HepG2 (cell line): ENCODE measurements at regions not wholly inside any gene's neighbourhood (a gene's known extent, or its start where the extent isn't known, plus 50 kb on each side); places are given as distances from the start of the nearest gene placed in this dataset.

Experiments
- ATAC-seq: fragments of 200-7000 bp; cut with Tn5 transposase; 3 replicates; pipeline ENCODE4 v1.9.1; 2020; ENCODE audit warnings: mild to moderate bottlenecking, moderate library complexity
- BruUV-seq: library from RNA; stranded (reverse); fragments of 400-500 nt; replicated peaks from 2 replicates; lab custom pipeline; 2021; lab: Mats Ljungman, UMichigan
- CTCF ChIA-PET: fragments of 300-600 bp; formaldehyde crosslinking; extraction: SDS; loops from one replicate; lab custom pipeline; 2021; ENCODE audit warnings: low total read pairs, inconsistent platforms, low intra/inter-chr PET ratio; lab: Yijun Ruan, JAX
- POLR2A ChIA-PET: fragments of 350-600 bp; sonication (Branson Sonifier 250); formaldehyde crosslinking; loops from one replicate; lab custom pipeline; 2020; ENCODE audit warnings: antibody characterized with exemption, inconsistent platforms; lab: Yijun Ruan, JAX
- DNase-seq: peaks from one replicate; pipeline ENCODE4 v3.0.0-alpha.2; 2015; ENCODE audit warnings: low spot score
- FAIRE-seq: peaks from 3 replicates; lab custom pipeline; 2011; peaks lifted over from hg19 to GRCh38; lab: Jason Lieb, UNC
- H2AFZ ChIP-seq: one replicate; pipeline ENCODE4 v1.6.1; 2011; ENCODE audit warnings: low read length, inconsistent platforms
- H3K27ac ChIP-seq: fragments of 300-600 bp; 3 replicates; pipeline ENCODE4 v1.8.0; 2011; ENCODE audit warnings: mixed run types, mild to moderate bottlenecking, mixed read lengths, low read length, inconsistent platforms; ENCODE audit not compliant: insufficient read depth; ENCODE audit errors: extremely low read length
- H3K27me3 ChIP-seq, 2 experiments: fragments of 200-600 bp in 1 of 2; 2 replicates in 1 of 2; 3 replicates in 1 of 2; pipeline versions ENCODE4 v1.6.0 to v1.8.0; 2011; ENCODE audit warnings: low read length in 2 of 2, mild to moderate bottlenecking in 2 of 2, moderate library complexity in 2 of 2, inconsistent platforms in 1 of 2; ENCODE audit not compliant: insufficient read depth in 2 of 2, control insufficient read depth in 1 of 2
- H3K36me3 ChIP-seq, 2 experiments: fragments of 200-600 bp in 1 of 2; replicated peaks in 1 of 2; 2 replicates in 1 of 2; 3 replicates in 1 of 2; pipeline versions ENCODE4 v1.5.1 to v1.8.0; 2011; ENCODE audit warnings: low read length in 2 of 2, inconsistent platforms in 1 of 2; ENCODE audit not compliant: insufficient read depth in 2 of 2, control insufficient read depth in 1 of 2
- H3K4me1 ChIP-seq: 2 replicates; pipeline ENCODE4 v1.5.1; 2012; ENCODE audit warnings: low read length, inconsistent platforms; ENCODE audit not compliant: insufficient read depth
- H3K4me2 ChIP-seq: 2 replicates; pipeline ENCODE4 v1.6.0; 2011; ENCODE audit warnings: low read depth, low read length, inconsistent platforms
- H3K4me3 ChIP-seq, 3 experiments: fragments of 200-600 bp in 1 of 3; sonication (generic), shearing (Covaris generic) in 1 of 3; replicated peaks in 1 of 3; 2 replicates each; pipeline ENCODE4 v1.5.1; 2011 to 2016; ENCODE audit warnings: low read length in 3 of 3, inconsistent platforms in 2 of 3, low read depth in 2 of 3, mild to moderate bottlenecking in 2 of 3, control low read depth in 1 of 3, mixed read lengths in 1 of 3; ENCODE audit not compliant: insufficient read depth in 1 of 3
- H3K79me2 ChIP-seq: one replicate; pipeline ENCODE4 v1.6.1; 2011; ENCODE audit warnings: low read length, inconsistent platforms; ENCODE audit not compliant: insufficient read depth
- H3K9ac ChIP-seq: 2 replicates; pipeline ENCODE4 v1.6.0; 2011; ENCODE audit warnings: mild to moderate bottlenecking, low read depth, low read length, inconsistent platforms; ENCODE audit not compliant: insufficient read depth
- H3K9me3 ChIP-seq: 2 replicates; pipeline ENCODE4 v1.5.1; 2012; ENCODE audit warnings: mild to moderate bottlenecking, low read length
- H4K20me1 ChIP-seq: 2 replicates; pipeline ENCODE4 v1.6.0; 2011; ENCODE audit warnings: inconsistent platforms, mild to moderate bottlenecking, low read length, moderate library complexity; ENCODE audit not compliant: insufficient read depth
- ARID2 ChIP-seq: sonication (generic); formaldehyde crosslinking; IDR thresholded peaks from 2 replicates; pipeline ENCODE4 v1.8.1; 2022; ENCODE audit warnings: mild to moderate bottlenecking, missing genetic modification reagents, borderline replicate concordance
- CAMTA2 ChIP-seq: sonication (generic); formaldehyde crosslinking; IDR thresholded peaks from 2 replicates; pipeline ENCODE4 v1.4.0; 2020; ENCODE audit warnings: mild to moderate bottlenecking, missing genetic modification reagents, borderline replicate concordance
- CHCHD3 ChIP-seq: sonication (generic); formaldehyde crosslinking; IDR thresholded peaks from 2 replicates; pipeline ENCODE4 v1.8.0; 2022; ENCODE audit warnings: mild to moderate bottlenecking, missing genetic modification reagents, moderate library complexity
- DBP ChIP-seq: sonication (generic); formaldehyde crosslinking; IDR thresholded peaks from 2 replicates; pipeline ENCODE4 v1.4.0; 2020; ENCODE audit warnings: missing genetic modification reagents; ENCODE audit errors: not compliant biosample characterization
- FOXO4 ChIP-seq: sonication (generic); formaldehyde crosslinking; conservative IDR thresholded peaks from 2 replicates; pipeline ENCODE4 v1.8.1; 2023; ENCODE audit warnings: missing genetic modification reagents
- HOXA3 ChIP-seq: sonication (generic); formaldehyde crosslinking; IDR thresholded peaks from 2 replicates; pipeline ENCODE4 v1.5.0; 2020; ENCODE audit warnings: missing genetic modification reagents
- LCORL ChIP-seq, 2 experiments: fragments of 450-650 bp in 1 of 2; sonication (generic) in 1 of 2; formaldehyde crosslinking in 1 of 2; IDR thresholded peaks; 2 replicates each; pipeline versions ENCODE4 v1.5.0 to v1.6.1; 2017 to 2020; ENCODE audit warnings: antibody characterized with exemption in 1 of 2, missing genetic modification reagents in 1 of 2
- MEIS1 ChIP-seq: sonication (generic); formaldehyde crosslinking; IDR thresholded peaks from 2 replicates; pipeline ENCODE4 v1.9.0; 2021; ENCODE audit warnings: mild to moderate bottlenecking, missing genetic modification reagents, moderate library complexity, borderline replicate concordance
- TMF1 ChIP-seq: sonication (generic); formaldehyde crosslinking; IDR thresholded peaks from 2 replicates; pipeline ENCODE4 v1.8.1; 2022; ENCODE audit warnings: low read depth, missing genetic modification reagents
- ZBTB7A ChIP-seq: sonication (generic); formaldehyde crosslinking; IDR thresholded peaks from 2 replicates; pipeline ENCODE4 v1.8.0; 2022; ENCODE audit warnings: mild to moderate bottlenecking, missing genetic modification reagents
- ZBTB7B ChIP-seq: sonication (generic); formaldehyde crosslinking; IDR thresholded peaks from 2 replicates; pipeline ENCODE4 v1.4.0; 2020; ENCODE audit warnings: missing genetic modification reagents
- ZFX ChIP-seq: sonication (generic); formaldehyde crosslinking; IDR thresholded peaks from 2 replicates; pipeline ENCODE4 v1.4.0; 2020; ENCODE audit warnings: mild to moderate bottlenecking, low read depth, missing genetic modification reagents, moderate library complexity
- ZNF18 ChIP-seq: sonication (generic); formaldehyde crosslinking; IDR thresholded peaks from 2 replicates; pipeline ENCODE4 v1.8.0; 2022; ENCODE audit warnings: mild to moderate bottlenecking, missing genetic modification reagents; ENCODE audit not compliant: insufficient replicate concordance
- WGBS: methylation state at CpG from one replicate; pipeline ENCODE4 v1.1.6; 2017; ENCODE audit warnings: low lambda C conversion rate; 5-methylcytosine and 5-hydroxymethylcytosine counted together
- in situ Hi-C: cut with HindIII; loops from 2 replicates; pipeline ENCODE4 v1.10.0; 2017; ENCODE audit warnings: low pct_unique_long_range_greater_than_20kb; ENCODE audit not compliant: extremely low pct_ligation_motif_present
- intact Hi-C: fragments of 100-400 bp; cut with micrococcal nuclease; formaldehyde crosslinking; loops from one replicate; pipeline ENCODE4 v1.10.0; 2022; ENCODE audit not compliant: unreplicated experiment
- TF ChIP-seq, protein P1 (sequence below): sonication (generic); formaldehyde crosslinking; IDR thresholded peaks from 2 replicates; pipeline ENCODE4 v1.4.0; 2020; ENCODE audit warnings: missing genetic modification reagents, borderline replicate concordance

DNA sequence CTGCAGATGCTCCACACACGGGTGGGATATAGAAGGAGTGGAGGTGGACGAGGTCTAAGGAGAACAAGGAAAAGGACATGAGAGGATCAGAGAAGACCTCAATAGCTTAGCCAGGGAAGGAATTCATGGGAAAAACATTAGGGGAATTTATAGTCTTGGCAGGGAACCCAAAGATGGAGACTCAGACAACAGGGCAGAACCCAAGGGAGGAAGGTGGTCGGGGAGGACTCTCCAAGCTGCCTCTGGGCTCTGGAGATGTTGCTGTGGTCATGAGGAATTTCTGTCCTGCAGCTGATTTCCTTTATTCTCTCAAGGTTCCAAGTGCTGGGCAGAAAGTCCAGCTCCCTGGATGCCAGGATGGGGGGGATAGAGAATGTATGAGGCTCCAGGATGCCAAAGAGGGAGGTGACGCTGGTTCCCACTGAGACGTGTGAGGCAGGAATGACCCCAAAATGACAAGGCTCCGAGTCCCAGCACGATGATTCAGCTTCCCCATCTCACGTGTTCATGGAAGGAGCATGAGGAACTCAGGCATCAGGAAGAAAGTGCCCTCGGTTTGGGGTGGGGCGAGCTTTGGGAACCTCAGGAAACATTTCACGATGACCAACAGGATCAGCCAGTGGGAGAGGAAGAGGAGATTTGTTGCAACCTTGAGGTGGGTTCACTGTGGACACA, 57.0 kb upstream of the PPP2R3B start (continued):
- TF ChIP-seq ZNF18 (CRISPR knock-in tag) (no peak), DBP (CRISPR knock-in tag) (no peak), ZBTB7B (CRISPR knock-in tag) (no peak), ARID2 (CRISPR knock-in tag) (no peak)

DNA sequence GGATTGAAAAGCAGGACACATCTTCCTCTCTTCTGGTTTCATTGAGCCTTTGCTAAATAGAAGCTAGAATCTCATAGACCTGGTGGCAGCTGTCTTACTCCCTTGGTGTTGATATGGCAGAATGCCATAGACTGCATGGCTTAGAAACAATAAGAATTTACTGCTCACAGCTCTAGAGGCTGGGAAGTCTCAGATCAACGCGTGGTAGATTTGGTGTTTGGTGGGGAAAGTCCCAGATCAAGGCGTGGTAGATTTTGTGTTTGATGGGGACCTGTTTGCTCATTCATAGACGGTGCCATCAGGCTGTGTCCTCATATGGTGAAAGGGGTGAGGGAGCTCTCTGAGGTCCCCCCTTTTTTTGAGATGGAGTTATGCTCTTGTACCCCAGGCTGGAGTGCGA, 57.6 kb upstream of the PPP2R3B start:
- ATAC-seq (no peak), DNase-seq (no peak), FAIRE-seq (no peak)
- intact Hi-C loops = no loop called here
- no TSS peak for BruUV-seq
- 43% methylated on average over 4 of the region's 5 CpGs for WGBS
- TF ChIP-seq CHCHD3 (CRISPR knock-in tag) = no peak
- TF ChIP-seq CAMTA2 = no peak
- no peak for TF ChIP-seq ZBTB7A
- TF ChIP-seq LCORL (IDR thresholded peaks at IDR 0.05) = no peak
- TF ChIP-seq LCORL (CRISPR knock-in tag; IDR thresholded peaks at IDR 0.05) = no peak
- TF ChIP-seq FOXO4 (CRISPR knock-in tag) = no peak
- TF ChIP-seq, protein P1, sequence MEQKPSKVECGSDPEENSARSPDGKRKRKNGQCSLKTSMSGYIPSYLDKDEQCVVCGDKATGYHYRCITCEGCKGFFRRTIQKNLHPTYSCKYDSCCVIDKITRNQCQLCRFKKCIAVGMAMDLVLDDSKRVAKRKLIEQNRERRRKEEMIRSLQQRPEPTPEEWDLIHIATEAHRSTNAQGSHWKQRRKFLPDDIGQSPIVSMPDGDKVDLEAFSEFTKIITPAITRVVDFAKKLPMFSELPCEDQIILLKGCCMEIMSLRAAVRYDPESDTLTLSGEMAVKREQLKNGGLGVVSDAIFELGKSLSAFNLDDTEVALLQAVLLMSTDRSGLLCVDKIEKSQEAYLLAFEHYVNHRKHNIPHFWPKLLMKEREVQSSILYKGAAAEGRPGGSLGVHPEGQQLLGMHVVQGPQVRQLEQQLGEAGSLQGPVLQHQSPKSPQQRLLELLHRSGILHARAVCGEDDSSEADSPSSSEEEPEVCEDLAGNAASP = no peak
- TF ChIP-seq TMF1 (CRISPR knock-in tag) = no peak
- TF ChIP-seq HOXA3 (CRISPR knock-in tag) = no peak
- TF ChIP-seq ZFX (CRISPR knock-in tag) = no peak
- no peak for TF ChIP-seq MEIS1
- no peaks in the 10 kb centered on the region for H3K36me3 ChIP-seq
- no peak overlapping the region for H3K4me2 ChIP-seq
- no peaks in the 10 kb centered on the region for H3K9me3 ChIP-seq
- POLR2A ChIA-PET = no interaction called here
- H3K4me3 ChIP-seq = no peak overlapping the region
- H2AFZ ChIP-seq = no peak overlapping the region
- no peaks in the 10 kb centered on the region for H3K4me1 ChIP-seq
- CTCF ChIA-PET = no interaction called here
- no peaks in the 10 kb centered on the region for H3K79me2 ChIP-seq
- peaks cover 0 to 11% of the 10 kb centered on the region in 2 experiments; a peak in 2 of 5 replicates for H3K27me3 ChIP-seq
- no peak overlapping the region for H3K27ac ChIP-seq
- in situ Hi-C loops = no loop called here
- no peak overlapping the region for H3K9ac ChIP-seq
- H4K20me1 ChIP-seq = no peaks in the 10 kb centered on the region
